Nephron progenitor cell (in vitro differentiated cells): ENCODE measurements at regions not wholly inside any gene's neighbourhood (a gene's known extent, or its start where the extent isn't known, plus 50 kb on each side); places are given as distances from the start of the nearest gene placed in this dataset.

Experiments used
- DNase-seq: peaks from one replicate; pipeline ENCODE4 v3.0.0; 2021
- H3K27ac Mint-ChIP-seq: 2 replicates; pipeline ENCODE4 v1.8.0; 2021; ENCODE audit warnings: mild to moderate bottlenecking, moderate library complexity, mixed read lengths
- H3K27me3 Mint-ChIP-seq: 2 replicates; pipeline ENCODE4 v1.8.0; 2021; ENCODE audit warnings: mild to moderate bottlenecking, low read depth, mixed read lengths; ENCODE audit not compliant: poor library complexity
- H3K36me3 Mint-ChIP-seq: 2 replicates; pipeline ENCODE4 v1.8.0; 2021; ENCODE audit warnings: low read depth, mixed read lengths
- H3K4me1 Mint-ChIP-seq: 2 replicates; pipeline ENCODE4 v1.8.0; 2021; ENCODE audit warnings: mixed read lengths
- H3K4me3 Mint-ChIP-seq: 2 replicates; pipeline ENCODE4 v1.8.0; 2021; ENCODE audit warnings: mild to moderate bottlenecking, moderate library complexity, mixed read lengths
- H3K9me3 Mint-ChIP-seq: 2 replicates; pipeline ENCODE4 v1.8.0; 2021; ENCODE audit warnings: mild to moderate bottlenecking, moderate library complexity, mixed read lengths
- TF ChIP-seq, protein P1 (sequence below): fragments of 200-600 bp; sonication (generic); IDR thresholded peaks from 2 replicates; pipeline ENCODE4 v1.5.0; 2021; ENCODE audit warnings: antibody characterized with exemption

DNA sequence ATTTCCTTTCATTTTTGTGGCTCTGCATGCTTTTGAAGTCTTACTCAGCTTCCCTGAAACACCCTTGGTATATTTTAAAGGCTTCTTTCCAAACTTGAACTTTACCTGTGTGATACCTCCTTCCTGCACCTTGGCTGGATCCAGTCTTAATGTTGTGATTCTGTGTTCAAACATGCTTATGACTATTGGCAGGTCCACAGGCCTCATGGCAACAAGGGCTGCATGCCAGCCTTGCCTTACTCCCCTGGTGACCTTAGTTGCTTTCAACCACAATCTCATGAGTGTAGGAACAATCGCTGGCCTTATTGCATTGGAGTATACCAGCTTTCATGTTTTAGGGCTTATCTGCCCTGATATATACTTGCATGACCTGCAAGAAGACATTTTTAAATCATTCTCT, 238.7 kb downstream of the KIF20B start:
- Mint-ChIP-seq H3K4me1 (no peaks in the 10 kb centered on the region), H3K36me3 (no peaks in the 10 kb centered on the region), H3K27ac (no peak overlapping the region), H3K9me3 (peaks cover 24% of the 10 kb centered on the region), H3K27me3 (no peaks in the 10 kb centered on the region), H3K4me3 (no peak overlapping the region)
- no peak for DNase-seq
- TF ChIP-seq, protein P1, sequence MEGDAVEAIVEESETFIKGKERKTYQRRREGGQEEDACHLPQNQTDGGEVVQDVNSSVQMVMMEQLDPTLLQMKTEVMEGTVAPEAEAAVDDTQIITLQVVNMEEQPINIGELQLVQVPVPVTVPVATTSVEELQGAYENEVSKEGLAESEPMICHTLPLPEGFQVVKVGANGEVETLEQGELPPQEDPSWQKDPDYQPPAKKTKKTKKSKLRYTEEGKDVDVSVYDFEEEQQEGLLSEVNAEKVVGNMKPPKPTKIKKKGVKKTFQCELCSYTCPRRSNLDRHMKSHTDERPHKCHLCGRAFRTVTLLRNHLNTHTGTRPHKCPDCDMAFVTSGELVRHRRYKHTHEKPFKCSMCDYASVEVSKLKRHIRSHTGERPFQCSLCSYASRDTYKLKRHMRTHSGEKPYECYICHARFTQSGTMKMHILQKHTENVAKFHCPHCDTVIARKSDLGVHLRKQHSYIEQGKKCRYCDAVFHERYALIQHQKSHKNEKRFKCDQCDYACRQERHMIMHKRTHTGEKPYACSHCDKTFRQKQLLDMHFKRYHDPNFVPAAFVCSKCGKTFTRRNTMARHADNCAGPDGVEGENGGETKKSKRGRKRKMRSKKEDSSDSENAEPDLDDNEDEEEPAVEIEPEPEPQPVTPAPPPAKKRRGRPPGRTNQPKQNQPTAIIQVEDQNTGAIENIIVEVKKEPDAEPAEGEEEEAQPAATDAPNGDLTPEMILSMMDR: no peak

DNA sequence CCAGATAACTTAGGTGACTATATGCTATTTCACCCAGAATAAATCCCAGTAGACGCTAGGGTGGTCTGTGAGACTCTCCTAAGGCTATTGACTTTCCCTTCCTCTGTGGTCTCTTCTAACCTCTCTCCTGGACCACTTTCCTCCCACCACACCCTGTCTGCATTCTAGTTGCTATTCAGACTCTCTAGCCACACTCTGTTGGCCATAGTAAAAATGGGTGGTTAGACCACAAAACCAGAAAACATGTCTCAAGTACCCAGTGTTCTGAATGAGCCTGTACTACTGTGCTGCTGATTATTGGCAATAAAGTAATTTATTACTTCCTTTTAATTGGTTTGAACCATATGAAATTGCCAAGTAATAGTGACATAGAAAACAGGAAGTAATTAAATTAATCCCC, 240.8 kb downstream of the KIF20B start:
- no peaks in the 10 kb centered on the region for H3K4me1 Mint-ChIP-seq
- no peak overlapping the region for H3K27ac Mint-ChIP-seq
- no peak overlapping the region for H3K4me3 Mint-ChIP-seq
- DNase-seq: no peak
- TF ChIP-seq, protein P1: no peak
- H3K27me3 Mint-ChIP-seq: no peaks in the 10 kb centered on the region
- H3K36me3 Mint-ChIP-seq: no peaks in the 10 kb centered on the region
- peaks cover 12% of the 10 kb centered on the region for H3K9me3 Mint-ChIP-seq

DNA sequence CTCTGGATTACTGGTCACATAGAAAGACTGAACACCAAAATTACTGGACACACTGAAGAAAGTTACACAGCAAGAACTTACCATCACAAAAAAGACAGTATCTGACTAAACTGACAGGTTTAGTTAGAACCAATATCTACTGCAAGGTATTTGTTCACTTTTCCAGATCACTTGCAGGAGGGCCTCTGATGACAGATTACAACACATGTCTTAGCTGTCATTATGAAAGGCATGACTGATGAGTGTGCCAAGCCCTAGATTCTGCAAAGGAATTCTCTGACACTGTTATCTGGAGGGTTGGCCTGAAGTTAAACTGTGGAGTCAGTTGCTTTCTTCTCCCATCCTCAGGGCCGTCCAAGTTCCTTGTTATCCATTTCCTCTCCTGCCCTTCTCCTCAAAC, 242.7 kb downstream of the KIF20B start:
- H3K36me3 Mint-ChIP-seq: no peaks in the 10 kb centered on the region
- TF ChIP-seq, protein P1: no peak
- H3K4me3 Mint-ChIP-seq: no peak overlapping the region
- H3K4me1 Mint-ChIP-seq: no peaks in the 10 kb centered on the region
- H3K27ac Mint-ChIP-seq: no peak overlapping the region
- H3K9me3 Mint-ChIP-seq: peaks cover 14% of the 10 kb centered on the region
- DNase-seq: no peak
- no peaks in the 10 kb centered on the region for H3K27me3 Mint-ChIP-seq

DNA sequence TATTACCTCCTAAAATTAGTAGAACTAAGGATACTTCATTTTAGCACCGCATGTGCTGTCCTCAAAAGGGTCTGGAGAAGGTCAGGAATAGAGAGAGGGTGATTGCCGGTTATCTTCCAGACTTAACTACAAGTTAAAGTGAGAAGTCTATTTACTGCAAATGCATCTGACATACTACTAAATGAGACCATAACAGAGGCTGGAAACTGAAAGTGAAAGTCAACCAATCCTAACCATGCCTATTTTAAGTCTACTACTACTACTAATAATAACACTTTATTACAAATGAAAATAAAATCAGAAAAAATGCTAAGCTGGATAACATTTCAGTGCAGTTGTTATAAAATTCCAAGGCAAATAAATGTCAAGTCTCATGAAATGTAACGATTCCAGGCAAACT, 244.7 kb downstream of the KIF20B start:
- H3K36me3 Mint-ChIP-seq: no peaks in the 10 kb centered on the region
- no peak overlapping the region for H3K27ac Mint-ChIP-seq
- no peak for DNase-seq
- no peak overlapping the region for H3K4me3 Mint-ChIP-seq
- no peaks in the 10 kb centered on the region for H3K27me3 Mint-ChIP-seq
- H3K9me3 Mint-ChIP-seq: peaks cover 14% of the 10 kb centered on the region
- H3K4me1 Mint-ChIP-seq: no peaks in the 10 kb centered on the region
- TF ChIP-seq, protein P1: no peak

DNA sequence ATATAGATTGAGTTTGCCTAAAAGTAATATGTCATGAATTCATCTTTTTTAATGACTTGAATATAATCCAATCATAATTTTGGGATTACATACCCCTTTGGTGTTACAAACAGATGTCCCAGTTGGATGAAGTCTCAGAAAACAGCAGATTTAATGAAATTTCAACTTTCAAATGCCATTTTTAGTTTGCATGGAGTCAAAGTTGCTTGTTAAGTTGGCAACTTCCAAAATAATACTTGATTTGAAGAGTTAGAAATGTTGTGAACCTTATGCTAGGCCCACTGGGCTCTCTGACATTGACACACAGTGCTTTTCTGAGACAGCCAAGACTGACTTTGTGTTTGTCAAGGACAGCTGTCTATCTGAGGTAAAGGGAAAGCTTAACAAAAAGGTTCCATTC, 248.1 kb downstream of the KIF20B start:
- Mint-ChIP-seq H3K4me1 (peaks cover 7% of the 10 kb centered on the region), H3K27ac (no peak overlapping the region), H3K9me3 (peaks cover 14% of the 10 kb centered on the region), H3K4me3 (no peak overlapping the region), H3K36me3 (no peaks in the 10 kb centered on the region), H3K27me3 (no peaks in the 10 kb centered on the region)
- no peak for DNase-seq
- TF ChIP-seq, protein P1: no peak

DNA sequence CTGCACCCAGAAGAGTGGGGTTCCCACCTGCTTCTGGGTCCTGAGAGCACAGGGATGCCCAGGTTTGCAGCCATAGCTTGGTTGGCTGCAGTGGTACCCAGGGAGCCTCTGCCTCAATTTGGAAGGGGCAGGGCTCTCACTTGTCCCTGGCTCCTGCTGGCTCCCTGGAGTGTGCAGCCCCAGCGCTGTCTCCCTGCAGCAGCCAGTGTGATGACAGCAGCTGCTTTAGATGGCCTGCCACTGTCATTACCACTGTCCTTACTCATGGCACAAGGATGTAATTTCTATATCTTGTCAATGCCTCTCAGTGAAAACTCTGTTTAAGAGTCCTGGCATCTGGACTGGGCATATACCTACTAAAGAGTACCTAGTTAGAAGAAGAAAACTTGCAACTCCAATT, 250.9 kb downstream of the KIF20B start:
- H3K27me3 Mint-ChIP-seq: no peaks in the 10 kb centered on the region
- no peak overlapping the region for H3K4me3 Mint-ChIP-seq
- H3K27ac Mint-ChIP-seq: no peak overlapping the region
- TF ChIP-seq, protein P1: no peak
- peaks cover 11% of the 10 kb centered on the region for H3K9me3 Mint-ChIP-seq
- peaks cover 7% of the 10 kb centered on the region for H3K4me1 Mint-ChIP-seq
- no peaks in the 10 kb centered on the region for H3K36me3 Mint-ChIP-seq
- DNase-seq: no peak
